RKO (cell line): ENCODE measurements at regions not wholly inside any gene's neighbourhood (a gene's known extent, or its start where the extent isn't known, plus 50 kb on each side); places are given as distances from the start of the nearest gene placed in this dataset.
A peak's percentile ranks its signal among the peaks of the same experiment; 100 is the strongest.

Experiments
- DNase-seq: peaks from one replicate; pipeline ENCODE4 v3.0.0-alpha.2; 2016; ENCODE audit warnings: low spot score

GRCh38 chr20:57080796-57081195 is 185.6 kb downstream of the BMP7 start:
- DNase-seq: no peak

GRCh38 chr20:57082357-57082945 is 184.0 kb downstream of the BMP7 start:
- no peak for DNase-seq

DNA sequence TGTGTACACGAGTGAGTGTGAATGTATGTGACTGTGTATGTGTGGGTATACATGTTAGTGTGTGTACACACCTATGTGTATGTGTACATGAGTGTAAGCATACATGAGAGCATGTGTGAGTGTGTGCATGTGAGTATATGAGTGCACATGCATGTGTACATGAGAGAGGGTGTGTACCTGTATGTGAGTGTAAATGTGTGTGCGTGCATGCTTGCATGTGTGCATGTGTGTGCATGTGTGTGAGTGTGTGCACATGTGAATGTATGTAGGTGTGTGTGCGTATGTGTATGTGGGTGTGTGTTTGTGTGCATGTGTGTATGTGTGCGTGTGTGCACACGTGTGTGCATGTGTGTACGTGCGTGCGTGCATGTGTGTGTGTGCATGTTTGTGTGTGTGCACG is 183.4 kb downstream of the BMP7 start:
- no peak for DNase-seq

- no peak for DNase-seq
Observed at GRCh38 chr20:57086066-57086465, 180.4 kb downstream of the BMP7 start.

- DNase-seq: no peak
Observed at GRCh38 chr20:57087102-57087501, 179.3 kb downstream of the BMP7 start.

DNA sequence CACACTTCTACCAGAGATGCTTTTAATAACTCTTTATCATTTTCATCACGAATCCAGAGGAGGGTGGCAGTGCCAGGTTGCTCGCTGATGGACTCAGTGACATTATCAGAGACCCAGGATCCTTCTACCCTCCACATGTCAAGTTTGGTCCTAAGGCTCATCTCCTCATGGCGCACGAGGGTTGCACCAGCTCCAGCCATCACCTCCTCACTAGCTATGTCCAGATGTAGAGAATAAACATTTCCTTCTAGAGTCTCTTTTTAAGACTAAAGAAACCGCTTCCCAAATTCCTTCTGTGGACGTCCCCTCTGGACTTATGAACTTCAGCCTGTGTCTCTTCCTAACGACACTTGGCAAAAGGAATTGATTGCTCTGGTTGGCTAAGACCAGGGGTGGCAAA is 178.7 kb downstream of the BMP7 start:
- no peak for DNase-seq

GRCh38 chr20:57088436-57088835 is 178.0 kb downstream of the BMP7 start:
- DNase-seq: no peak

DNA sequence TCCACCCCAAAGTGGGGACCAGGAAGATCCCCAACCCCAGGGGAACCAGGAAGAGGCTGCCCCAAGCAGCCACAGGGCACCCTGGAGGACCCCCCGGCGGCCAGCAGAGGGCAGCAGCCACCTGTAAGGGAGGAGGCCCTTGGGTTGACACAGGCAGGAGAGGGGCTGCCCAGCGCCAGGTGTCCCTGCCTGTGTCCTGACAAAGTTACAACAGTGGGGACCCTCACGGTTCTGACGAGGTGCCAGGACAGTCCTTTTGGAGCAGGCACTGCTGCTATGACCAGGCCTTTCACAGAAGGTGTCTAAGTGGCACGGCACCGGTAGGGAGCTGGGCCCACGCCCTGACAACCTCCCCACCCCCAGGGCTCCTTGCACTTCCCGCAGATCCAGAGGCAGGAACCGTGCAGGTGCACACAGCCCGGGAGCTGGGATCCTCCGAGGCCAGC is 176.7 kb downstream of the BMP7 start:
- peak; percentile 63 for DNase-seq

GRCh38 chr20:57090590-57091560 is 175.6 kb downstream of the BMP7 start:
- DNase-seq: no peak

- no peak for DNase-seq
Observed at GRCh38 chr20:57091748-57092111, 174.7 kb downstream of the BMP7 start.

DNA sequence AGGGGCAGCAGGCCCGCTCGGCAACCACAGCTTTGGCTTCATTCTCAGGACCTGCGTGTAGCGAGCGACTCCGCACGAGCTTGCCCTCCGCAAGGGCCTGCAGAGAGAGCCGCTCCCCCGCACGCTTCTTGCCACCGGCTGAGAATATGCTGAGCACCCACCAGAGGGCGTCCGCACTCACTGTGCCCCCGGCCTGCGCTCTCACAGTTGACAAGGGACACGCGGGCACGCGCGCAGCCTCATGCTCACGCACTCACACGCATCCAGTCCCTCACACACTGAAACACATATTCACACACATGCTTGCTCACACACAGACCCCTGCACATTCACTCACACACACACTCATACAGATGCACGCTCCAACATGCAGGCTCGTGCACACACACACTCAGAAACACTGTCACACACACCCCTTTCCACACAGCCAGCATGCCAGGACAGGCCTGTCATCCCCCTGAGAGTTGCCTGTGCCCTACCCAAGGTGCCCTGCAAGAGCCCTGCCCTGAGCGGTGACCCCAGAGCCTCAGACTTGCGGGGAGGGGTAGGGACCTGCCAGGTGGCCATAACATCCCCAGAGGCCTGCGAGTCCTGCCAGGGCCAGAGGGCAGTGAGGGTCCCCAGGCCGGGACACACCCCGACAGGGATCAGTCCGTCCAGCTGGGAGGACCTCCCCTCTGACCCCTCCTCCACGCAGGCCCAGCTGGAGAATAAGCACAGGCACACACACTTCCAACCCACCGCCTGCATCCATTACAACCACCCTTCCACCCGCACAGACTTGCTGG is 174.1 kb downstream of the BMP7 start:
- DNase-seq: peak; percentile 67

DNA sequence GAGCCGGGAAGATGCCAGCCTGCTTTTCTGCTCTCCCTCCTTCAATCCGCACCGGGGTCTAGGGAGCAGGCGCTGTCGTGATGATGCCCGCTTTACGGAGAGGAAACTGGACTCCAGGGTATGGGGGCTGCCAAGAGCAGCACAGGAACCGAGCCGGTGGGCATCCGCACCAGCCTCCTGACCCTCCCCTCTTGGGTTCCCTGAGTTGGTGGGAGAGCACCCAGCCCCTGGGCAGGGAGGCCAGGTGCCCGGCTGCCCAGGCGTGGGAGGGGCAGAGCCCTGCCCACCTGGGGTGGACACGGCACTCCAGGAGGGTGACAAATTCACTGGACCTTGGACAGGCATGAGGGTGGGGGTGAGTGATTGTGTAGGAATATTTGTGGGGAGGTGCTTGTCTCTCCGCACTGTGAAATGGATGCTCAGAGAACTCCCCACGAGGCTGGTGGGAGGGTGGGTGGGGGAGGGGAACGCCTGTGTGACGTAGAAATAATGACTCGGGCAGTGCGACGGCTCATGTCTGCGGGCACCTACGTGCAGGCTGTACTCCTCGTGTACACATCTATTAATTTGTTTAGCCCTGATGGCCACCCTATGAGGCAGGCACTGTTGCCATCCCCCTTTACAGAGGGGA is 173.4 kb downstream of the BMP7 start:
- no peak for DNase-seq

GRCh38 chr20:57093766-57094165 is 172.7 kb downstream of the BMP7 start:
- no peak for DNase-seq

DNA sequence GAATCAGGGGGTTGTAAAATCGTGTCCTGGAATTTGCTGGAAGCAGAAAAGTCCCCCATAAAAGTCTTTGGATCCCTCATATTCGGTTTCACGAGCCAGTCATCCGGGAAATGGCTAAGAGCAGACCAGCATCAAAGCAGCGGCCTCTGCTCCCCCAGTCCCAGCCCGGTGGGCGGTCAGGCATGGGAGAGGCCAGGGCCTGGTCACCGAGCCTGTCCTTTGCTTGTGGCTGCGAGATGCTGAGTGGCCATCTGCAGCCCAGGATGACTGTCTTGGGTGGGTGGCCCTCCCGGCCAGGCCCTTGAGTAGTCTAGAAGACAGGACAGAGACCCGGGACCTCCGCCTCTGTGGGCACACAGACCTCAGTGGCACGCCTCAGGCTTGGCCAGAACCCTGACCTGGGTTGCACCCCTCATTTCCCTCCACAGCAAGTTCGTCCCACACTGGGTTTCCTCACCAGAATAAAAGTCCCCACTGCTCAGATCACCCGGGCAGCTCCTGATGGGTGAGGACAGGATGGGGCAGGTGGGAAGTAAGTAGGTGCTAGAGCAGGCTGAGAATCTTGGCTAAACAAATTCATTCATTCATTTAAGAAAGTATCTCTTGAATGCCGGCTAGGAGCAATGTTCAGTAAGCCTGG is 172.1 kb downstream of the BMP7 start:
- DNase-seq: no peak

DNA sequence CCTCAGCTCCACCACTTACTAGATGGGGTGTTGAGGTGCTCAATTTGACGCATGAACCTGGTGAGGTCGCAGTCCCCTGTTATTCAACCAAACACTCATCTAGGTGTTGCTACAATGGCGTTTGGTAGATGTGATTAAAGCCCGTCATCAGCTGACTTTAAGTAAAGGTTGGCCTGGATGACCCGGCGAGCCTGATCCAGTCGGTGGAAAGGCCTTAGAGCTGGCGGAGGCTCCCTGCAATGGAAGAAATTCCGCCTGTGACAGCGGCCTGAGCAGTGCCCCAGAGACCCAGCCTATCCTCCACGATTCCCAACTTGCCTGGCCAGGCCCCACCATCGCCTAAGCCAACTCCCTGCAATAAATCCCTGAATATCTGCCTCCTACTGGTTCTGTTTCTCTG is 171.4 kb downstream of the BMP7 start:
- no peak for DNase-seq

DNA sequence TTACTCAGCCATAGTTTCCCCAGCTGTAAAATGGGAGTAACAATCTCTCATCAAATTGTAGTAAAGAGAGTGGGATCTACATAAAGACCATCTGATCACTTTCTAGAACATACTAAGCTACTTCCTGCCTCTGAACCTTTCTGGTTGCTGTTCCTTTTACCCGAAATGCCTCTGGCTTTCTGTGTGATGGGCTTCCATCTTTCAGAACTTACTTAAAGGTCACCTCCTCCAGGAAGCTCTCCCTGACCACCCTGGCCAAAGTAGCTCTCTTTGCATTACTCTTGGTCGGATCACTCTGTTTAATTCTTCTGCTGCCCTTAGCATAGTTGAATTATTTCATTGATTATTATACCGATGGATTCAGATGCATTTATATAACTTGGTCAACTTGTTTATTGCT is 171.0 kb downstream of the BMP7 start:
- DNase-seq: no peak

DNA sequence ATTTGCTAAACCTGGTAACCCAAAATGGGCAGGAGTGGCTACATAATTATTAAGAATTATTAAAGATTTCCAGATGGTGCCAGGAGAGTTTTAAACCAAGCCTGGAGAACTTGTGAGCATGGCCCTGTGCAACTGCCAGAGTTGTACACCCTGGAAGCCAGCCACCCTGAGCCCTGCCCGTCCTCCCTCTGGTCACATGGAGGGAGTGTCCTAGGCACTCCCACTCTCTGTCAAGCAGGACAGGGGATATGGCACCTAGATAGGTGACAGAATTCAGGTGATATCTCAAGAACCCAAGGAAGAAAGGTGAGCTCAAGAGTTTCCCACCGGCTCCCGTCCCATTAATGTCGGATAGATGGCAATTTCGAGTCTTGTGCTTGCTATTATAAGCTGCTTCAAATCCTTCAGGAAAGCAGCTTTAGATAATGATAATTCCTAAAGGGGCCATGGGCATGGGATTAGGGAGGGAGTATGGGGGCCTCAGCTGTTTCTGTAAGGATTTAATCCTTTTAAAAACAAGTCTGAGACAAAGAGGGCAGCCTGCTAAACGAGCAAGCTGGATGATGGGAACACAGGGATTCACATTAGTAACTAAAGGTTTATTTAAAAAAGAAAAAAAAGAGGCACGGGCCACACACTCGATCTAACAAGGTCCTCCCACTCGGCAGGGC is 169.1 kb downstream of the BMP7 start:
- DNase-seq: no peak

DNA sequence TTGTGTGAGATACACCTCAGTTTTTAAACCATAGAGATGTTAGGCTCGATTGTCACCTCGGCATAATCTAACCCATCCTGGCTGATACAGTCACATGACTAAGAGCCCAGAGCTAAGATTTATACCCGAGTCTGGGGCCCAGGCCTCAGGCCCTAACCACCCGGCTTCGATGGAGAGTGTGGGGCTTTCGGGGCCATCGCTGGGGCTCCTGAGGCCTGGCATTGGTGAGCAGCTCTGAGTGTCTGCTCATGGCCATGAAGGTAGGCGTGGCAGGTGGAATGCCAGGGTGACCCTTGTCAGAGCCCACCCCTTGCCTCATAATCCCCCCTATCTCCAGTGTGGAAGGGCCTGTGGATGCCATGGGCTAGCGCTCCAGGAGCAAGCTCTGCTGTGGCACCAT is 164.3 kb downstream of the BMP7 start:
- no peak for DNase-seq

- DNase-seq: no peak
Observed at GRCh38 chr20:57102566-57102965, 163.9 kb downstream of the BMP7 start.

- DNase-seq: no peak
Observed at GRCh38 chr20:57103146-57103800, 163.2 kb downstream of the BMP7 start.

- no peak for DNase-seq
Observed at GRCh38 chr20:57104113-57104512, 162.3 kb downstream of the BMP7 start.
